PC-9 (cell line): ENCODE measurements at regions not wholly inside any gene's neighbourhood (a gene's known extent, or its start where the extent isn't known, plus 50 kb on each side); places are given as distances from the start of the nearest gene placed in this dataset.

Experiments
- BruUV-seq: library from RNA; stranded (reverse); fragments of 400-500 nt; replicated peaks from 2 replicates; lab custom pipeline; 2021; lab: Mats Ljungman, UMichigan
- CTCF ChIA-PET: fragments of 300-600 bp; sonication (Branson Sonifier 250); formaldehyde crosslinking; loops from one replicate; lab custom pipeline; 2022; ENCODE audit warnings: antibody characterized with exemption; lab: Charles Lee
- POLR2A ChIA-PET: fragments of 300-600 bp; sonication (Branson Sonifier 250); formaldehyde crosslinking; loops from one replicate; lab custom pipeline; 2022; ENCODE audit warnings: antibody characterized with exemption; ENCODE audit not compliant: unreplicated experiment; lab: Charles Lee
- DNase-seq, 2 experiments: peaks; one replicate each; pipeline versions ENCODE4 v3.0.0 to v3.0.0-alpha.2; 2015 to 2022; ENCODE audit warnings: mixed read lengths in 1 of 2
- H2AFZ ChIP-seq: fragments of 200-600 bp; sonication (generic); 2 replicates; pipeline ENCODE4 v1.8.1; 2017; ENCODE audit warnings: antibody characterized with exemption
- H3F3A ChIP-seq: fragments of 200-600 bp; sonication (generic); 2 replicates; pipeline ENCODE4 v1.8.1; 2017; ENCODE audit warnings: antibody characterized with exemption, mild to moderate bottlenecking, low read depth; ENCODE audit not compliant: insufficient read depth
- H3K27ac ChIP-seq: fragments of 200-600 bp; sonication (generic); 2 replicates; pipeline ENCODE4 v1.6.1; 2016; ENCODE audit warnings: mixed run types
- H3K27me3 ChIP-seq: fragments of 200-600 bp; sonication (generic); 2 replicates; pipeline ENCODE4 v1.6.1; 2016; ENCODE audit warnings: low read depth, mixed run types; ENCODE audit not compliant: insufficient read depth
- H3K36me3 ChIP-seq: fragments of 200-600 bp; sonication (generic); 2 replicates; pipeline ENCODE4 v1.6.1; 2016; ENCODE audit warnings: low read depth, mixed run types
- H3K4me1 ChIP-seq: fragments of 200-600 bp; sonication (generic); replicated peaks from 2 replicates; pipeline ENCODE4 v1.6.1; 2016; ENCODE audit warnings: mixed run types; ENCODE audit not compliant: insufficient read depth
- H3K4me2 ChIP-seq: fragments of 200-600 bp; sonication (generic); 2 replicates; pipeline ENCODE4 v1.6.1; 2017; ENCODE audit warnings: mixed run types
- H3K4me3 ChIP-seq: fragments of 200-600 bp; sonication (generic); 2 replicates; pipeline ENCODE4 v1.6.1; 2016; ENCODE audit warnings: mixed run types
- H3K79me2 ChIP-seq: fragments of 200-600 bp; sonication (generic); 2 replicates; pipeline ENCODE4 v1.6.1; 2017; ENCODE audit warnings: low read depth, mixed run types
- H3K9me2 ChIP-seq: fragments of 200-600 bp; sonication (generic); 2 replicates; pipeline ENCODE4 v1.8.1; 2017; ENCODE audit warnings: mild to moderate bottlenecking; ENCODE audit not compliant: insufficient read depth
- H3K9me3 ChIP-seq: fragments of 200-600 bp; sonication (generic); 2 replicates; pipeline ENCODE4 v1.8.1; 2016; ENCODE audit warnings: low read depth; ENCODE audit not compliant: insufficient read depth
- H4K20me1 ChIP-seq: fragments of 200-600 bp; sonication (generic); 2 replicates; pipeline ENCODE4 v1.8.1; 2017; ENCODE audit not compliant: insufficient read depth
- CTCF ChIP-seq: fragments of 200-600 bp; sonication (generic); conservative IDR thresholded peaks from 2 replicates; pipeline ENCODE4 v1.6.1; 2017; ENCODE audit warnings: mixed run types, antibody characterized with exemption, mild to moderate bottlenecking, moderate library complexity
- EZH2 ChIP-seq: fragments of 200-600 bp; sonication (generic); IDR thresholded peaks from 2 replicates; pipeline ENCODE4 v1.8.0; 2017; ENCODE audit warnings: antibody characterized with exemption, low read depth
- intact Hi-C: fragments of 100-400 bp; cut with micrococcal nuclease; formaldehyde crosslinking; loops from one replicate; pipeline ENCODE4 v1.10.0; 2022; ENCODE audit not compliant: unreplicated experiment

GRCh38 chr15:66899555-66900350, 165.6 kb upstream of the SMAD3 start:
- H3K27me3 ChIP-seq: no peaks in the 10 kb centered on the region
- no peaks in the 10 kb centered on the region for H3F3A ChIP-seq
- no peak for TF ChIP-seq EZH2
- H3K9me3 ChIP-seq: no peaks in the 10 kb centered on the region
- DNase-seq: no peak
- no peak overlapping the region for H3K27ac ChIP-seq
- BruUV-seq: no TSS peak
- CTCF ChIA-PET: interaction anchor here (0.7 to 1.1 kb wide), 2 partner anchors 32 to 48 kb away, joined by 3 to 4 read pairs; no protein-coding TSS in a partner anchor
- no peaks in the 10 kb centered on the region for H3K9me2 ChIP-seq
- H3K4me1 ChIP-seq: no peaks in the 10 kb centered on the region
- intact Hi-C loops: loop anchor here (5.0 kb wide), 1 partner anchor 403 kb away; no protein-coding TSS in a partner anchor
- H4K20me1 ChIP-seq: no peaks in the 10 kb centered on the region
- POLR2A ChIA-PET: interaction anchor here (0.6 to 0.7 kb wide), 2 partner anchors 16 to 32 kb away, joined by 3 to 4 read pairs; no protein-coding TSS in a partner anchor
- no peak overlapping the region for H3K4me2 ChIP-seq
- no peaks in the 10 kb centered on the region for H3K36me3 ChIP-seq
- no peak overlapping the region for H3K4me3 ChIP-seq
- no peak overlapping the region for H2AFZ ChIP-seq
- H3K79me2 ChIP-seq: no peaks in the 10 kb centered on the region

- POLR2A ChIA-PET: interaction anchor here (0.7 kb wide), 1 partner anchor 17 kb away, joined by 4 read pairs; no protein-coding TSS in a partner anchor
Observed at GRCh38 chr15:66900586-66901310, 164.7 kb upstream of the SMAD3 start.

GRCh38 chr15:66901336-66902100, 163.9 kb upstream of the SMAD3 start:
- Histone ChIP-seq H3K27ac (no peak overlapping the region), H3K4me2 (no peak overlapping the region), H3K9me2 (no peaks in the 10 kb centered on the region), H3K9me3 (no peaks in the 10 kb centered on the region), H3F3A (no peaks in the 10 kb centered on the region), H2AFZ (no peak overlapping the region), H4K20me1 (no peaks in the 10 kb centered on the region), H3K36me3 (no peaks in the 10 kb centered on the region), H3K4me1 (no peaks in the 10 kb centered on the region), H3K79me2 (no peaks in the 10 kb centered on the region), H3K27me3 (no peaks in the 10 kb centered on the region), H3K4me3 (no peak overlapping the region)
- no TSS peak for BruUV-seq
- no peak for DNase-seq
- CTCF ChIA-PET: interaction anchor here (0.6 to 0.7 kb wide), 2 partner anchors 439 to 513 kb away, joined by 3 to 7 read pairs; no protein-coding TSS in a partner anchor
- POLR2A ChIA-PET: no interaction called here
- TF ChIP-seq EZH2 (no peak), CTCF (no peak)
- intact Hi-C loops: loop anchor here (2.0 to 5.0 kb wide), 2 partner anchors 39 to 401 kb away; no protein-coding TSS in a partner anchor

More at GRCh38 chr15:66900586-66901310, 164.7 kb upstream of the SMAD3 start:
- DNase-seq: no peak
- Histone ChIP-seq H2AFZ (no peak overlapping the region), H3K27ac (no peak overlapping the region), H3K4me3 (no peak overlapping the region), H3K79me2 (no peaks in the 10 kb centered on the region), H3K36me3 (no peaks in the 10 kb centered on the region), H3K4me1 (no peaks in the 10 kb centered on the region), H3K4me2 (no peak overlapping the region), H3F3A (no peaks in the 10 kb centered on the region), H4K20me1 (no peaks in the 10 kb centered on the region), H3K27me3 (no peaks in the 10 kb centered on the region), H3K9me2 (no peaks in the 10 kb centered on the region), H3K9me3 (no peaks in the 10 kb centered on the region)
- BruUV-seq: no TSS peak
- CTCF ChIA-PET: interaction anchor here (0.6 kb wide), 1 partner anchor 512 kb away, joined by 3 read pairs; no protein-coding TSS in a partner anchor
- TF ChIP-seq EZH2 (no peak), CTCF (no peak)
- intact Hi-C loops: loop anchor here (5.0 kb wide), 1 partner anchor 402 kb away; no protein-coding TSS in a partner anchor
